ENCODE measurements at regions not wholly inside any gene's neighbourhood (a gene's known extent, or its start where the extent isn't known, plus 50 kb on each side); places are given as distances from the start of the nearest gene placed in this dataset.

GRCh38 chr2:21650569-21650968 is 526.8 kb downstream of the TDRD15 start:
- no peaks in the 10 kb centered on the region for H3K36me3 ChIP-seq (ENCODE audit: control insufficient read depth, insufficient read depth, low read length)
- no peak overlapping the region for H3K9ac ChIP-seq (ENCODE audit: low read length)
- H3K4me3 ChIP-seq (ENCODE audit: low read length), result no peak overlapping the region
- no peak overlapping the region for H3K27ac ChIP-seq (ENCODE audit: low read depth, low read length)
- no peaks in the 10 kb centered on the region for H3K27me3 ChIP-seq (ENCODE audit: control insufficient read depth, insufficient read depth, low read length)
- no peaks in the 10 kb centered on the region for H3K4me1 ChIP-seq (ENCODE audit: control insufficient read depth, insufficient read depth, low read length)

- Histone ChIP-seq H3K27ac (ENCODE audit: low read depth, low read length) (no peak overlapping the region), H3K4me1 (ENCODE audit: control insufficient read depth, insufficient read depth, low read length) (no peaks in the 10 kb centered on the region), H3K9ac (ENCODE audit: low read length) (no peak overlapping the region), H3K27me3 (ENCODE audit: control insufficient read depth, insufficient read depth, low read length) (no peaks in the 10 kb centered on the region), H3K36me3 (ENCODE audit: control insufficient read depth, insufficient read depth, low read length) (no peaks in the 10 kb centered on the region), H3K4me3 (ENCODE audit: low read length) (no peak overlapping the region)
Measured at GRCh38 chr2:21655136-21655535, 531.4 kb downstream of the TDRD15 start.

GRCh38 chr2:21656330-21657075 is 532.7 kb downstream of the TDRD15 start:
- Histone ChIP-seq H3K27me3 (ENCODE audit: control insufficient read depth, insufficient read depth, low read length) (no peaks in the 10 kb centered on the region), H3K4me1 (ENCODE audit: control insufficient read depth, insufficient read depth, low read length) (no peaks in the 10 kb centered on the region), H3K36me3 (ENCODE audit: control insufficient read depth, insufficient read depth, low read length) (no peaks in the 10 kb centered on the region), H3K27ac (ENCODE audit: low read depth, low read length) (no peak overlapping the region), H3K9ac (ENCODE audit: low read length) (no peak overlapping the region), H3K4me3 (ENCODE audit: low read length) (no peak overlapping the region)

- Histone ChIP-seq H3K4me1 (ENCODE audit: control insufficient read depth, insufficient read depth, low read length) (no peaks in the 10 kb centered on the region), H3K27me3 (ENCODE audit: control insufficient read depth, insufficient read depth, low read length) (no peaks in the 10 kb centered on the region), H3K4me3 (ENCODE audit: low read length) (no peak overlapping the region), H3K36me3 (ENCODE audit: control insufficient read depth, insufficient read depth, low read length) (no peaks in the 10 kb centered on the region), H3K27ac (ENCODE audit: low read depth, low read length) (no peak overlapping the region), H3K9ac (ENCODE audit: low read length) (no peak overlapping the region)
Measured at GRCh38 chr2:21657445-21657844, 533.7 kb downstream of the TDRD15 start.

- H3K27ac ChIP-seq (ENCODE audit: low read depth, low read length), result no peak overlapping the region
- H3K36me3 ChIP-seq (ENCODE audit: control insufficient read depth, insufficient read depth, low read length), result no peaks in the 10 kb centered on the region
- H3K4me3 ChIP-seq (ENCODE audit: low read length), result no peak overlapping the region
- no peaks in the 10 kb centered on the region for H3K4me1 ChIP-seq (ENCODE audit: control insufficient read depth, insufficient read depth, low read length)
- H3K9ac ChIP-seq (ENCODE audit: low read length), result no peak overlapping the region
- H3K27me3 ChIP-seq (ENCODE audit: control insufficient read depth, insufficient read depth, low read length), result no peaks in the 10 kb centered on the region
Measured at GRCh38 chr2:21658269-21658668, 534.5 kb downstream of the TDRD15 start.

GRCh38 chr2:21658907-21659477 is 535.2 kb downstream of the TDRD15 start:
- H3K36me3 ChIP-seq (ENCODE audit: control insufficient read depth, insufficient read depth, low read length), result no peaks in the 10 kb centered on the region
- no peak overlapping the region for H3K9ac ChIP-seq (ENCODE audit: low read length)
- H3K27ac ChIP-seq (ENCODE audit: low read depth, low read length), result no peak overlapping the region
- H3K4me3 ChIP-seq (ENCODE audit: low read length), result no peak overlapping the region
- H3K27me3 ChIP-seq (ENCODE audit: control insufficient read depth, insufficient read depth, low read length), result no peaks in the 10 kb centered on the region
- H3K4me1 ChIP-seq (ENCODE audit: control insufficient read depth, insufficient read depth, low read length), result no peaks in the 10 kb centered on the region

GRCh38 chr2:21664083-21664482 is 540.3 kb downstream of the TDRD15 start:
- Histone ChIP-seq H3K4me1 (ENCODE audit: control insufficient read depth, insufficient read depth, low read length) (no peaks in the 10 kb centered on the region), H3K27me3 (ENCODE audit: control insufficient read depth, insufficient read depth, low read length) (no peaks in the 10 kb centered on the region), H3K9ac (ENCODE audit: low read length) (no peak overlapping the region), H3K27ac (ENCODE audit: low read depth, low read length) (no peak overlapping the region), H3K4me3 (ENCODE audit: low read length) (no peak overlapping the region), H3K36me3 (ENCODE audit: control insufficient read depth, insufficient read depth, low read length) (no peaks in the 10 kb centered on the region)

- no peak overlapping the region for H3K9ac ChIP-seq (ENCODE audit: low read length)
- H3K4me3 ChIP-seq (ENCODE audit: low read length), result no peak overlapping the region
- H3K27me3 ChIP-seq (ENCODE audit: control insufficient read depth, insufficient read depth, low read length), result no peaks in the 10 kb centered on the region
- H3K27ac ChIP-seq (ENCODE audit: low read depth, low read length), result no peak overlapping the region
- H3K36me3 ChIP-seq (ENCODE audit: control insufficient read depth, insufficient read depth, low read length), result no peaks in the 10 kb centered on the region
- H3K4me1 ChIP-seq (ENCODE audit: control insufficient read depth, insufficient read depth, low read length), result no peaks in the 10 kb centered on the region
Measured at GRCh38 chr2:21667638-21668037, 543.9 kb downstream of the TDRD15 start.

- Histone ChIP-seq H3K4me3 (ENCODE audit: low read length) (no peak overlapping the region), H3K36me3 (ENCODE audit: control insufficient read depth, insufficient read depth, low read length) (no peaks in the 10 kb centered on the region), H3K27ac (ENCODE audit: low read depth, low read length) (no peak overlapping the region), H3K4me1 (ENCODE audit: control insufficient read depth, insufficient read depth, low read length) (no peaks in the 10 kb centered on the region), H3K9ac (ENCODE audit: low read length) (no peak overlapping the region), H3K27me3 (ENCODE audit: control insufficient read depth, insufficient read depth, low read length) (no peaks in the 10 kb centered on the region)
Measured at GRCh38 chr2:21668078-21668710, 544.4 kb downstream of the TDRD15 start.

GRCh38 chr2:21676041-21676440 is 552.3 kb downstream of the TDRD15 start:
- Histone ChIP-seq H3K9ac (ENCODE audit: low read length) (no peak overlapping the region), H3K36me3 (ENCODE audit: control insufficient read depth, insufficient read depth, low read length) (no peaks in the 10 kb centered on the region), H3K27me3 (ENCODE audit: control insufficient read depth, insufficient read depth, low read length) (no peaks in the 10 kb centered on the region), H3K27ac (ENCODE audit: low read depth, low read length) (no peak overlapping the region), H3K4me1 (ENCODE audit: control insufficient read depth, insufficient read depth, low read length) (no peaks in the 10 kb centered on the region), H3K4me3 (ENCODE audit: low read length) (no peak overlapping the region)

GRCh38 chr2:21676676-21677075 is 552.9 kb downstream of the TDRD15 start:
- H3K4me1 ChIP-seq (ENCODE audit: control insufficient read depth, insufficient read depth, low read length), result no peaks in the 10 kb centered on the region
- no peaks in the 10 kb centered on the region for H3K36me3 ChIP-seq (ENCODE audit: control insufficient read depth, insufficient read depth, low read length)
- no peaks in the 10 kb centered on the region for H3K27me3 ChIP-seq (ENCODE audit: control insufficient read depth, insufficient read depth, low read length)
- H3K27ac ChIP-seq (ENCODE audit: low read depth, low read length), result no peak overlapping the region
- H3K9ac ChIP-seq (ENCODE audit: low read length), result no peak overlapping the region
- no peak overlapping the region for H3K4me3 ChIP-seq (ENCODE audit: low read length)

GRCh38 chr2:21683838-21684237 is 560.1 kb downstream of the TDRD15 start:
- no peak overlapping the region for H3K9ac ChIP-seq (ENCODE audit: low read length)
- no peak overlapping the region for H3K4me3 ChIP-seq (ENCODE audit: low read length)
- no peaks in the 10 kb centered on the region for H3K27me3 ChIP-seq (ENCODE audit: control insufficient read depth, insufficient read depth, low read length)
- no peaks in the 10 kb centered on the region for H3K36me3 ChIP-seq (ENCODE audit: control insufficient read depth, insufficient read depth, low read length)
- no peak overlapping the region for H3K27ac ChIP-seq (ENCODE audit: low read depth, low read length)
- H3K4me1 ChIP-seq (ENCODE audit: control insufficient read depth, insufficient read depth, low read length), result no peaks in the 10 kb centered on the region

- Histone ChIP-seq H3K9ac (ENCODE audit: low read length) (no peak overlapping the region), H3K27me3 (ENCODE audit: control insufficient read depth, insufficient read depth, low read length) (no peaks in the 10 kb centered on the region), H3K4me3 (ENCODE audit: low read length) (no peak overlapping the region), H3K36me3 (ENCODE audit: control insufficient read depth, insufficient read depth, low read length) (no peaks in the 10 kb centered on the region), H3K4me1 (ENCODE audit: control insufficient read depth, insufficient read depth, low read length) (no peaks in the 10 kb centered on the region), H3K27ac (ENCODE audit: low read depth, low read length) (no peak overlapping the region)
Measured at GRCh38 chr2:21687589-21687988, 563.8 kb downstream of the TDRD15 start.

Data from rectal smooth muscle tissue (tissue), 1 donor.